Stimulated activated CD4-positive, alpha-beta T cell treated with anti-CD3 and anti-CD28 coated beads, Interleukin-1b, Interleukin-23, amount 100 ng/mL, for 48 hours (primary cell): ENCODE measurements at regions not wholly inside any gene's neighbourhood (a gene's known extent, or its start where the extent isn't known, plus 50 kb on each side); places are given as distances from the start of the nearest gene placed in this dataset.

Experiments
- DNase-seq: peaks from one replicate; pipeline ENCODE4 v3.0.0-alpha.2; 2020

DNA sequence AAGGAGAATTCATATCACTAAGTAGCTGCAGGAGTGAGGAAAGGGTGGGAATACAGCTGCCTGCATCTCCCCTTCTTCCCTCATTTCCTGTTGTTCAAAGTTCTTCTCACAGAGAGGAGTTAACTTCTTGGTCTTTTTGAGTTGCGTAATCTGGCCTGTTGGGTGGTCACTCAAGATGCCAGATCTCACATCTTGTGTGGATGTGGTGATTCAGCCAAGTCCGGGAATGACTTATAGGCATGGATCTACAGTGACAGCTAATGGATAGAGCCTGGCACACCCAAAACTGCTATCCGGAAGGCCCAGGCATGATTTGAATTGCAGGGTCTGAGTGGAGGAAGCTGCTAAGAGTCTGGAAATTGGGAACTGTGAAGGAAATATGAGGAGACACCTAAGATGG lies 100.2 kb upstream of the SLC35B3 start:
- no peak for DNase-seq

DNA sequence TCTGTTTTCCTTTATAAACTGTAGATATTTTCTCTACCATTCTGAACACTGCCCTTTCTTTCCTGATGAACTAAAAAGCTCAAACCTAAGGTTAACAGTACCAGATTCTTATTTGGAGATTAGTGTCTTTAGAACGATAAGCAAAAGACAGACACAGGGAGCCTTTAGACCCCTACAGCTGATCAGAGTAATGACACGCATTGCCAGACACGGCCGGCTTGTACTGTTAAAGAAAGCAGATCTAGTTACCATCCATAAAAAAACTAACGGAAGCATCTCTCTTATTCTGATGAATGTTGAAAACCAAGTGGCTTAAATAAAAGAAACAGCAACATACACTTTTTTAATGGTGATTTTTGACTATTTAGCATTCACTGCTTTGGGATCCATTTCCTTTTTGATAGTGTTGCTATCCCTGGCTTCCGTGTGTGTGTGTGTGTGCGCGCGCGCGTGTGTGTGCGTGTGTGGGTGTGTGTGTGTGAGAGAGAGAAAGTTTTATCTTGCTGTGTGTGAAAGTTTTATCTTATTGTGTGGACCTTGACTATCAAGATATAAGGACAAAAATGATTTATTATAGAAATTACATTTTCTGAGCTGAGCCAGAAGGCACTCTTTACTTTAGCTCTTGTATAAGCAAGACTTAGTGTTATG lies 95.6 kb upstream of the SLC35B3 start:
- DNase-seq, result no peak

DNA sequence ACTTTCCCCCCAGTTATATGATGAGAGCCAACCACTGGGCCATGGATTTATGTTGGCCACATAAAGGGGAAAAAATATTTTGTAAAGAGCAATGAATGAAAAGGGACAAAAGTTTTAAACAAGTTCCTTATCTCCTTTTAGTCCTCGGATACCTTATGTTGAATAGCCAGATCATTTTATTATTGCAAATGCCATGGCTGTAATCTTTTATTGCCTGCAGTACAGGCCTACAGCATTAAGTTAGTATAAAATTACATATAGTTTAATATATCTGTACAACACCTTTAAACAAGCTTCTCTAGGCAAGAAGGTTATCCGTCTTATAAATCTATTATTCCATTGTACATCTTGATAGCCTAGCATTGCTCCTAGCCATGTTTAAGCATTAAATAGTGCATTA lies 93.9 kb upstream of the SLC35B3 start:
- DNase-seq, result no peak

DNA sequence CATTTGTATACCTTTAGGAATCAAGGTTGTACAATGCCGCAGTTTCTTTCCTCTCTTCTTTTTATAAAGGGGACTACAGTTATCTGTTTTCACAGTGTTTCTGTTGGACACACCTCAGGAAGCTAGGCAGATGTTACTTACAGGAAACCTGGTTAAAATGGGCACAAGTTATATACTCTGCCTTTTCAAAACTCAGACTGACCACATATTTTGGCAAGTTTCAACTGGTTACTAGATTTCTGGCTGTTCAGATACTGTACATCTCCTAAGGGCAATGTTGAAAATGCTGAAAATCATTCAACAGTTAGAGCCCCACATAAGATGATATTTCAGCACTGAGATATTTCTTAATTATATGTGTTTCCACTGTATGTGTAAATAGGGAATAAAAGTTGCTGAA lies 92.5 kb upstream of the SLC35B3 start:
- DNase-seq, result no peak

DNA sequence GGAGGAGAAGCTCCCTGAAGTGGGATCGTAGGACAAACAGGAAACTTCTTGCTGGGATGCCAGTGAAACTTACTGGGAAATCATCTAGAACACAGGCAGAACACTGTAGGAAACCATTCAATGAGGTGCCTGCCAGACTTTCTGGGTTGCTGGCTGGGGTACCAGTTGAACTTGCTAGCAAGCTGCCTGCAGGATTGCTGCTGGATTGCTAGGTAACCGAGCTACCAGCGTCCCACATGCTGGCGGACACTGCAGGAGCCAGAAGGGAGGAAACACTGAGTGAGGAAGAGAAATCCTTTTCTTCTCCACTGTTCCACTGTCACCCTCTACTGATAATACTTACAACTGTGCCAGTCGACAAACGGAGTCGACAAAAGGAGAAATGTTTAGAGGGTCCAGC lies 91.3 kb upstream of the SLC35B3 start:
- no peak for DNase-seq

DNA sequence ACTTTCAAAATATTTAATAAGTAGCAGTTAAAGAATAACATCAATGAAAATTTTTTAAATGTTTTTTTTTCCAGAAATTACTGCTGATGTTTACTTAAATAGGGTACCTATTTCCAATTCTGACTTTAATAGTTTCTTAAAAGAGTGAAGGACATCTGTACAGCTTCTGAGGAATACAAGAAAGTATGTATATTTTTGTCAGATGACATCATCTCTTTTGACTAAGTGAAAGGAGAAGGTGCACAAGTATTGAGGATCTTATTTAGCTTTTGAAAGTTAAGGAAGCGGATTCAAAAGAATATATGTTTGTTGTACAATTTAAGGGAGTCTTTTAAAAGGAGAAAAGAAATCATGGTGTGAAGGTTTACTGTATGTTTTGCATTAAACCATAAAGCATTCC lies 90.0 kb upstream of the SLC35B3 start:
- no peak for DNase-seq

DNA sequence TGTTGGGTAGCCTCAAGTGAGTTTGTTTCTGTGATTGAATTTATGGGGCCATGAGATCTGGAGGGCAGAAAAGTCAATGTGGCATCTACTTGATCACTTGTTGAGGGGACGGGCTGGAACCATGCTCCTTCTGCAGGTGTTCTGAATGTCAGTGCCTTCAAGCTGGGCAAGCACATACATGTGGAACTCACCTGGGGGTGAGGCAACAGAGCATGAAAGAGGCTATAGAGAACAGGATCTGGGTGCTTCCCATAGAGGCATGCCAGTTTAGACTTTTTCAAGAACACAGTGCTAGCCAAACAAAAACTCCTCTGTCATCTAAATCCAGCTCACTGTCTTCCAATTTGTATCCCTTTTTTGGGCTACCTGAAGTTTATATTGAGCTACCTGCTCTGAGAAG lies 77.8 kb upstream of the SLC35B3 start:
- DNase-seq, result no peak

DNA sequence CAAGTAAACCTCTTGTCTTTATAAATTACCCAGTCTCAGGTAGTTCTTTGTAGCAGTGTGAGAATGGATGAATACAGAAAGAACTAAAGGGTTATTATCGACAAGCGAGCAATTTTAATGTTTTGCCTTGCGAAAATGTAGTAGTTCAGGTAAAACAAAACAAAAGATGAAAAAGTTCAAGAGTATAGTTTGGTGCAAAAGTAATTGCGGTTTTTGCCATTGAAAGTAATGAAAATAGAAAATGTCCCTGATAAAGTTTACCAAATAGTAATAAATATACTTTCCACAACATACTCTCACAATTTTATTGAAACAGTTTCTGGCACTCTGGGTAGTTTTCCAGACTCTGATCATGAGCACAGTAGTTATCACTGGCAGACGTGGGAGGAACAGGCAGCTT lies 71.9 kb upstream of the SLC35B3 start:
- DNase-seq, result no peak

DNA sequence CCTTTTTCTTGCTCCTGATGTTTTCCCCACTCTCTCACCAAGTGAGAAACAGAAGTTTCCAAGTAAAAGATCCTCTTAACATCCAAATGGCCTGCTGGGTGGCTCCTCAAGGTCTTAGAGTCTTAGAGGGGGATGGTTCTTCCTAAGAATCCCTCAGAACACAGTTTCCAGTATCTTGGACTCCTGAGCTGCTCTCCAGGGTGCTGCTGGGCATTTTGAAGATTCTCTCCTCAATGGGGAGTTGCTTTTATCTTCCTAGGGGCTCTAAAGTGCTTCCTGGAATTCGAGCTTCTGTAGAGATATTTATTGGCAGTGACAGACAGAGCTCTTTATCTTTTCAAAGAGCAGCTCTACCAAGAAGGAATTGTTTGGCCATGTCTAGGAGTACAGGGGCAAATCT lies 70.8 kb upstream of the SLC35B3 start:
- no peak for DNase-seq

DNA sequence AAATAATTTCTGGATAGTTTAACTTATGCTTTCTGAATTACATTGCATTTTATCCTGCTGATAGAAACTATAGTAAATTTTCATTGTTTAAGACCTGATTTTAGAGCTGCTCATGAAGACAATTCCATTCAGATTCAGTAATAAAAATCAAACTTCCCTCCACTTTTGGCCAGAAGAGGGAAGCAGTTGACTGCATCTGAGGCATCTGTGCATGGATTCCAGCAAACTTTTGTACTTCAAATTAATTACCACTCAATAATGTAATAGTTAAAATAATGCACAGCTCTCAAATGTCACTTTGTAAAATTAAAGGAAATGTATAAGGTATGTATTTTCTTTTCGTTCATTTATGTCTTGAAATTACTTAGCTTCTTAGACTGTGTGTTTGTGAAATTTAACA lies 64.2 kb upstream of the SLC35B3 start:
- no peak for DNase-seq

DNA sequence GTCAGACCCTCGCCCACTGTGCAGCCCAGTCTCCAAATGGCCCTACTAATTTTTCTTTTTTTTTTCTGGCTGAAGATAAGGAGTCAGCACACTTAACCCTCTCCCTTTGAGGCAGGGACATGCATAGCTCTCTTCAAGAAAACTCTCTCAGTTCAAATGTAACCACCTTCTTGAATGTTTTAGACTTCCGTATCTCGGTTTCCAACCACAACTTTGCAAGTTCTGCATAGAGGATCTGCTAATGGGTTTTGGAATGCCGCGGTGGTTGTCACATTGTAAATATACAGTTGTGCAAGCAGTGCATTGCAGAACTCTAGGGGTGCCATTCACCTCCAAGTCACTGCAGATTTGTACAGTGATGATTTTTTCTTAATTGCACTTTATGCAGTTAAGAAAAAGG lies 59.4 kb upstream of the SLC35B3 start:
- no peak for DNase-seq

DNA sequence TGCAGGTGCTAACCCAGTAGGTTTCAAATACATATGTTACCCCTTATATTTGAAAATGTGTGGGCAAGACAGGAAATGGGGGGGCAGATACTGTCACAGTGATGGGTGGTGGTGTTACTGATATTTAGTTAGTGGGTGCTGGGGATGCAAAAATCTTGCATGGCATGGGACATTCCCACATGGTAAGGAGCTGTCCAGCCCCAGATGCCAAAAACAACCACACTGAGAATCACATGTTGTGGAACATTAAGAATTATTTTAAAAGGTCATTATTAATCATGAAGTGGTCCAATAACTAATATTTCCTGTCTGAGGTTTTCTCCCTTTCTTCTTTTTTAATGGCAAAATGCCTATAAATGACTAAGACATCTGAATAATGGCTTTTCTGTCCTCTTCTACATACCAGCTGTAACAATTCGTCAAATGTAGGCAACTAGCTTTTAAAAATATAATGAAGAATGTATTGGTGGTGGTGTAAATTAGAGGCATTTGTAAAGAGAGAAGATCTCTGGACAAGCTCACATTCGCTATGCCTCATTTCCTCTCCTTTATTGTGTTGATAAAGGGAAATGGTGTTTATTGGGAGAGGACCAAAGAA lies 57.3 kb upstream of the SLC35B3 start:
- no peak for DNase-seq
